ENCODE measurements at regions not wholly inside any gene's neighbourhood (a gene's known extent, or its start where the extent isn't known, plus 50 kb on each side); places are given as distances from the start of the nearest gene placed in this dataset.

DNA sequence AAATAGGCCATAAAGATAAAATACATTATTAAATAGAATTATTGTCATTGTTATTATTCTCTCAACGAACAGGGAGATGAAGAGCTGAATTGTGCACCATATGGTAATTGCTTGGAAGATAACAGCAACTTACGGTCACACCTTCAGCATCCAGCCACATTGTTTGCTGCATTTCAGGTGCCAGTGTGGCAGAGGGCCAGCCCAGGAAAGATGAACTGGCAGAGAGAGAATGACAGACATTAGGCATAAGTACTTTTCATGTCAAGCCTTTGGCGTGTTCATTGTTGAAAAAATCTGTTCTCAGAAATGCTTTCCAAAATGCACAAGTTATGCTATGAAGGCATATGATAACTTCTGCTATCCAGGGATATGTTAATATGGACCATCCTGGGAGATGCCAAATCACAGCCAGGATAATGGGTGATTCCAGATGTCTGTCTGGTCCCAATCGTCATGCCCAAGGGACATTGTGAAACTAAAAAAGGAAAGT is 748.6 kb upstream of the PIK3C3 start:
- TF ChIP-seq, protein P1, sequence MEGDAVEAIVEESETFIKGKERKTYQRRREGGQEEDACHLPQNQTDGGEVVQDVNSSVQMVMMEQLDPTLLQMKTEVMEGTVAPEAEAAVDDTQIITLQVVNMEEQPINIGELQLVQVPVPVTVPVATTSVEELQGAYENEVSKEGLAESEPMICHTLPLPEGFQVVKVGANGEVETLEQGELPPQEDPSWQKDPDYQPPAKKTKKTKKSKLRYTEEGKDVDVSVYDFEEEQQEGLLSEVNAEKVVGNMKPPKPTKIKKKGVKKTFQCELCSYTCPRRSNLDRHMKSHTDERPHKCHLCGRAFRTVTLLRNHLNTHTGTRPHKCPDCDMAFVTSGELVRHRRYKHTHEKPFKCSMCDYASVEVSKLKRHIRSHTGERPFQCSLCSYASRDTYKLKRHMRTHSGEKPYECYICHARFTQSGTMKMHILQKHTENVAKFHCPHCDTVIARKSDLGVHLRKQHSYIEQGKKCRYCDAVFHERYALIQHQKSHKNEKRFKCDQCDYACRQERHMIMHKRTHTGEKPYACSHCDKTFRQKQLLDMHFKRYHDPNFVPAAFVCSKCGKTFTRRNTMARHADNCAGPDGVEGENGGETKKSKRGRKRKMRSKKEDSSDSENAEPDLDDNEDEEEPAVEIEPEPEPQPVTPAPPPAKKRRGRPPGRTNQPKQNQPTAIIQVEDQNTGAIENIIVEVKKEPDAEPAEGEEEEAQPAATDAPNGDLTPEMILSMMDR (conservative IDR thresholded peaks at IDR 0.05 in 1 of 2, IDR thresholded peaks at IDR 0.05 in 1 of 2; ENCODE audit: extremely low read depth in 1 of 2, insufficient read depth in 1 of 2, low read depth in 1 of 2, low read length in 2 of 2): no peak
- no peak for TF ChIP-seq EZH2 (IDR thresholded peaks at IDR 0.05; ENCODE audit: borderline replicate concordance, low read length)
